ENCODE measurements at regions not wholly inside any gene's neighbourhood (a gene's known extent, or its start where the extent isn't known, plus 50 kb on each side); places are given as distances from the start of the nearest gene placed in this dataset.

DNA sequence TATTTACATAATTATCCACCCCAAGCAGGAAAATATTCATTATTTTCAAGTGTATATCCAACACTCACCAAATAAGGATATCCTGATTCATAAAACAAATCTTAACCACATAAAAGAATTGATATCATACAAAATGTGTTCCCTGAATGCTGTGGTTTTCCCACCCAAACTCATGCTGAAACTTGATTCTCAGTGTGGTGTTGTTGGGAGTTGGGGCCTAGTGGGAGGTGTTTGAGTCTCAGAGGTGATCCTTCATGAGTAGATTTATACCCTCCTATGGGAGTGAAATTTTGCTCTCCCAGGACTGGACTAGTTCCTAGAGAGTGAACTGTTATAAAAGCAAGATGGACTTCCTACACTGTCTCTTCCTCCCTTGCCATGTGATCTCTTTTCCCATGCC lies 1028.3 kb downstream of the SORCS1 start:
- H3K36me3 ChIP-seq: no peaks in the 10 kb centered on the region
- intact Hi-C loops (cut with DNase I; ENCODE audit: low total_unique reads): no loop called here
- TF ChIP-seq EP300 (IDR thresholded peaks at IDR 0.05): no peak
- no peak overlapping the region for H3K4me3 ChIP-seq
- DNase-seq: no peak
- no peaks in the 10 kb centered on the region for H3K27me3 ChIP-seq
- no peak overlapping the region for H3K27ac ChIP-seq
- H3K4me1 ChIP-seq: no peaks in the 10 kb centered on the region
- H3K9me3 ChIP-seq: no peaks in the 10 kb centered on the region

DNA sequence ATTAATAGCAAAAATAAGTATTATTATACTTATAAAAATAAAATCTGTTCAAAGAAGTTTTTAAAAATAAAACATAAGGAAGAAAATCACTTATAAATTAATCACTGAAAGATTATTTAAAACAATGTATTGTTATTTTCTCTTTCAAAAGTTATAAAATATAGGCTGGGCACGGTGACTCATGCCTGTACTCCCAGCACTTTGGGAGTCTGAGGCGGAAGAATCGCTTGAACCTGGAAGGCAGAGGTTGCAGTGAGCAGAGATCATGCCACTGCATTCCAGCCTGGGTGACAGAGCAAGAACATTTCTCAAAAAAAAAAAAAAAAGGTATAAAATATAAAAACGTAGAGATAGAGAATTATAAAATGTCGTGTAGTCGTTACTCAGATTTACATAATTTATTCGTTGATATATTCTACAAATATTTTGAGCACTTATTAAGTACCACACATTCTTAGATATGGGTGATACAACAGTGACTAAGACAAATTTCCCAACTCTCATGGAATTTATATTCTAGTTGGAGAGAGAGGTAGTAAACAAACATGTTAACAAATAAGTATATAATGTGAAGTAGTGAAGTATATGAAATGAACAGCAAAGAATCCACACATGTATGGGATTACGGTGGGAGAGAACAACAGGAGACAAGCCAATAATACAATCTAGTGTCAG lies 1030.0 kb downstream of the SORCS1 start:
- Histone ChIP-seq H3K27ac (no peak overlapping the region), H3K4me3 (no peak overlapping the region), H3K4me1 (no peaks in the 10 kb centered on the region), H3K9me3 (no peaks in the 10 kb centered on the region), H3K27me3 (no peaks in the 10 kb centered on the region), H3K36me3 (no peaks in the 10 kb centered on the region)
- intact Hi-C loops (cut with DNase I; ENCODE audit: low total_unique reads): no loop called here
- DNase-seq: no peak
- 70 to 82% (median 73%) methylated on average over 8 of the region's 8 CpGs for WGBS, 5 donors
- TF ChIP-seq POLR2AphosphoS5 (IDR thresholded peaks at IDR 0.05) (no peak), POLR2A (IDR thresholded peaks at IDR 0.05) (no peak), EP300 (IDR thresholded peaks at IDR 0.05) (no peak)
- TF ChIP-seq, protein P1, sequence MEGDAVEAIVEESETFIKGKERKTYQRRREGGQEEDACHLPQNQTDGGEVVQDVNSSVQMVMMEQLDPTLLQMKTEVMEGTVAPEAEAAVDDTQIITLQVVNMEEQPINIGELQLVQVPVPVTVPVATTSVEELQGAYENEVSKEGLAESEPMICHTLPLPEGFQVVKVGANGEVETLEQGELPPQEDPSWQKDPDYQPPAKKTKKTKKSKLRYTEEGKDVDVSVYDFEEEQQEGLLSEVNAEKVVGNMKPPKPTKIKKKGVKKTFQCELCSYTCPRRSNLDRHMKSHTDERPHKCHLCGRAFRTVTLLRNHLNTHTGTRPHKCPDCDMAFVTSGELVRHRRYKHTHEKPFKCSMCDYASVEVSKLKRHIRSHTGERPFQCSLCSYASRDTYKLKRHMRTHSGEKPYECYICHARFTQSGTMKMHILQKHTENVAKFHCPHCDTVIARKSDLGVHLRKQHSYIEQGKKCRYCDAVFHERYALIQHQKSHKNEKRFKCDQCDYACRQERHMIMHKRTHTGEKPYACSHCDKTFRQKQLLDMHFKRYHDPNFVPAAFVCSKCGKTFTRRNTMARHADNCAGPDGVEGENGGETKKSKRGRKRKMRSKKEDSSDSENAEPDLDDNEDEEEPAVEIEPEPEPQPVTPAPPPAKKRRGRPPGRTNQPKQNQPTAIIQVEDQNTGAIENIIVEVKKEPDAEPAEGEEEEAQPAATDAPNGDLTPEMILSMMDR (IDR thresholded peaks at IDR 0.05): no peak

DNA sequence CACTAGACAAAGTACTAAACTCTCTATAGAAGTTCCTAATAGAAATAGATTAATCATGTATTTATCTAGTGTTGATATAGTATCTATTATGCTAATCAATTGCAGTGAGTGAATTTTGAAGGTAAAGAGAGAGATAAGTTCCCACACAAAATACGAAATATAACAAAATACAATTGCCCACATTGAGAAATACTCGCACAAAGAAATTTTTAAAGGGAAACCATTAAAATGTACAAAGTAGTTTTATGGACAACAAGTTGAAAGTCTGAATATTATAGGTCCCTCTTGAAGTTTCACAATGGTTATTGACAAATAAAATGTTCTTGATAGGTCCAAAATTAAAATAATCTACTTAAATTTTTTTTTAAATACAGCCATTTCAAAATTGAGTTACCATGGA lies 1031.1 kb downstream of the SORCS1 start:
- Histone ChIP-seq H3K4me1 (no peaks in the 10 kb centered on the region), H3K36me3 (no peaks in the 10 kb centered on the region), H3K27me3 (no peaks in the 10 kb centered on the region), H3K27ac (no peak overlapping the region), H3K9me3 (no peaks in the 10 kb centered on the region), H3K4me3 (no peak overlapping the region)
- intact Hi-C loops (cut with DNase I; ENCODE audit: low total_unique reads): no loop called here
- TF ChIP-seq POLR2A (IDR thresholded peaks at IDR 0.05): no peak
- TF ChIP-seq, protein P1 (IDR thresholded peaks at IDR 0.05): no peak
- WGBS, 5 donors: 45 to 64% (median 47%) methylated on average over 2 of the region's 2 CpGs
- DNase-seq: no peak

DNA sequence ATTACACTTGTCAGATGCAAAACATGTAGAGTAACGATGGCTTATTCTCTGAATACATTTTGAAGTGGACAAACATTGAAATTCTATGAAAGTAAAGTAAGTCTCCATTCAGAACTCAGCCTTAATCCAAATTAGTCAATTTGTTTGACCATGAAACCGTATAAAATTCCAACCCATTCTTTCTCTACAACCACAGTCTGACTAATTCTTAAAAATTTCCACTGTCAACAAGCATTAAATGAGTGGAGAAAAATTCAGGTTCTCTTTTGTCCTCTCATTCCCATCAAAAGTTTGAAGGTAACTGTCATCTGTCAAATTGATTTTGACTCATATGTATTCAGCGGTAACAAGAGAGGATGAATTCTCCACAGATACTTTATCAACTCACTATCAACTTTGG lies 1031.5 kb downstream of the SORCS1 start:
- Histone ChIP-seq H3K36me3 (no peaks in the 10 kb centered on the region), H3K27me3 (no peaks in the 10 kb centered on the region), H3K4me3 (no peak overlapping the region), H3K27ac (no peak overlapping the region), H3K9me3 (no peaks in the 10 kb centered on the region), H3K4me1 (no peaks in the 10 kb centered on the region)
- DNase-seq: no peak
- WGBS, 5 donors: 60 to 69% (median 63%) methylated on average over 3 of the region's 3 CpGs
- intact Hi-C loops (cut with DNase I; ENCODE audit: low total_unique reads): no loop called here
- TF ChIP-seq EP300 (IDR thresholded peaks at IDR 0.05) (no peak), POLR2AphosphoS5 (IDR thresholded peaks at IDR 0.05) (no peak), POLR2A (IDR thresholded peaks at IDR 0.05) (no peak)
- TF ChIP-seq, protein P1 (IDR thresholded peaks at IDR 0.05): no peak

DNA sequence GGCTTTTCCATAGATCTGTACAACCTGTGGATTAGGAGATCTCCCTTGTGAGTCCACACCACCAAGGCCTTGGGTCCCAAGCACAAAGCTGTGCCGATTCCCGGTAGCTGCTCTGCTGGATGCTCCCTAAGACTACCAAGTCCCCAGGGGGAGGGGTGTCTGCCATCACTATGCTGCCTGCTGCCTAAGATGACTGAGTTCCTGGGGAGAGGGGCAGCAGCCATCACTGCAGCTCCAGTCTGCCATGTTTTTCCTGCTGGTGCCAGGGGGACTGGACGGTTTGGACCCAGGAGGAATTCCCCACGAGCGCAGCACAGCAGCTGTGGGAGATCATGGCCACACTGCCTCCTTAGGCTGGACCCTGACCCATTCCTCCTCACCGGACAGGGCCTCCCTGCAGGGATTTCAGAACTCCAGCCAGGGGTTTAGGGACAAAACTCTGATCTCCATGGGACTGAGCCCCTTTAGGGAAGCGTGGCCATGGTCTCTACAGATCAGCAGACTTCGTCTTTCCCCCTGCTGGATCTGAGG lies 1049.8 kb downstream of the SORCS1 start:
- H3K27ac ChIP-seq: no peak overlapping the region
- H3K36me3 ChIP-seq: no peaks in the 10 kb centered on the region
- peaks cover 0 to 32% (median 9%) of the 10 kb centered on the region in 4 donors for H3K9me3 ChIP-seq
- H3K4me3 ChIP-seq: no peak overlapping the region
- WGBS, 5 donors: 83 to 95% (median 92%) methylated on average over 5 to 8 of the region's 8 CpGs
- H3K27me3 ChIP-seq: no peaks in the 10 kb centered on the region
- TF ChIP-seq POLR2AphosphoS5 (IDR thresholded peaks at IDR 0.05) (no peak), POLR2A (IDR thresholded peaks at IDR 0.05) (no peak), EP300 (IDR thresholded peaks at IDR 0.05) (no peak)
- TF ChIP-seq, protein P1 (IDR thresholded peaks at IDR 0.05): no peak
- no peak for DNase-seq
- H3K4me1 ChIP-seq: no peaks in the 10 kb centered on the region
- intact Hi-C loops (cut with DNase I; ENCODE audit: low total_unique reads): no loop called here
